ENCODE measurements at regions not wholly inside any gene's neighbourhood (a gene's known extent, or its start where the extent isn't known, plus 50 kb on each side); places are given as distances from the start of the nearest gene placed in this dataset.

- Mint-ChIP-seq H3K4me3 (no peak overlapping the region), H3K27me3 (peaks cover 21% of the 10 kb centered on the region), H3K36me3 (no peaks in the 10 kb centered on the region), H3K4me1 (no peaks in the 10 kb centered on the region), H3K9me3 (no peaks in the 10 kb centered on the region), H3K27ac (no peak overlapping the region)
- DNase-seq = no peak
These were observed 68.1 kb upstream of the DNAH14 start for GRCh38 chr1:224861339-224861716.

- no peaks in the 10 kb centered on the region for H3K9me3 Mint-ChIP-seq
- no peak for DNase-seq
- H3K36me3 Mint-ChIP-seq = no peaks in the 10 kb centered on the region
- no peaks in the 10 kb centered on the region for H3K4me1 Mint-ChIP-seq
- H3K27ac Mint-ChIP-seq = no peak overlapping the region
- peaks cover 21% of the 10 kb centered on the region for H3K27me3 Mint-ChIP-seq
- H3K4me3 Mint-ChIP-seq = no peak overlapping the region
These were observed 66.0 kb upstream of the DNAH14 start for GRCh38 chr1:224863486-224863885.

GRCh38 chr1:224864006-224864405 lies 65.5 kb upstream of the DNAH14 start:
- H3K36me3 Mint-ChIP-seq = no peaks in the 10 kb centered on the region
- no peaks in the 10 kb centered on the region for H3K4me1 Mint-ChIP-seq
- H3K9me3 Mint-ChIP-seq = no peaks in the 10 kb centered on the region

GRCh38 chr1:224865510-224865909 lies 64.0 kb upstream of the DNAH14 start:
- no peak overlapping the region for H3K27ac Mint-ChIP-seq
- H3K4me3 Mint-ChIP-seq = no peak overlapping the region
- H3K36me3 Mint-ChIP-seq = no peaks in the 10 kb centered on the region
- H3K27me3 Mint-ChIP-seq = peaks cover 21% of the 10 kb centered on the region
- H3K9me3 Mint-ChIP-seq = no peaks in the 10 kb centered on the region
- DNase-seq = no peak
- H3K4me1 Mint-ChIP-seq = no peaks in the 10 kb centered on the region

More at GRCh38 chr1:224864006-224864405, 65.5 kb upstream of the DNAH14 start:
- Mint-ChIP-seq H3K27me3 (peaks cover 21% of the 10 kb centered on the region), H3K4me3 (no peak overlapping the region), H3K27ac (no peak overlapping the region)
- no peak for DNase-seq

GRCh38 chr1:224866940-224867339 lies 62.5 kb upstream of the DNAH14 start:
- H3K27ac Mint-ChIP-seq = no peak overlapping the region
- no peaks in the 10 kb centered on the region for H3K9me3 Mint-ChIP-seq
- peaks cover 18% of the 10 kb centered on the region for H3K27me3 Mint-ChIP-seq
- no peaks in the 10 kb centered on the region for H3K36me3 Mint-ChIP-seq
- H3K4me1 Mint-ChIP-seq = no peaks in the 10 kb centered on the region
- H3K4me3 Mint-ChIP-seq = no peak overlapping the region
- DNase-seq = no peak

- DNase-seq = no peak
- H3K27ac Mint-ChIP-seq = no peak overlapping the region
- no peaks in the 10 kb centered on the region for H3K4me1 Mint-ChIP-seq
- no peaks in the 10 kb centered on the region for H3K36me3 Mint-ChIP-seq
- no peaks in the 10 kb centered on the region for H3K9me3 Mint-ChIP-seq
- peaks cover 11% of the 10 kb centered on the region for H3K27me3 Mint-ChIP-seq
- no peak overlapping the region for H3K4me3 Mint-ChIP-seq
These were observed 61.8 kb upstream of the DNAH14 start for GRCh38 chr1:224867715-224868114.

- no peaks in the 10 kb centered on the region for H3K36me3 Mint-ChIP-seq
These were observed 56.5 kb upstream of the DNAH14 start for GRCh38 chr1:224872832-224873433.

GRCh38 chr1:224873434-224874369 lies 55.8 kb upstream of the DNAH14 start:
- no peaks in the 10 kb centered on the region for H3K9me3 Mint-ChIP-seq
- H3K27ac Mint-ChIP-seq = no peak overlapping the region
- no peak overlapping the region for H3K4me3 Mint-ChIP-seq
- H3K4me1 Mint-ChIP-seq = no peaks in the 10 kb centered on the region
- DNase-seq = no peak
- H3K36me3 Mint-ChIP-seq = no peaks in the 10 kb centered on the region
- H3K27me3 Mint-ChIP-seq = peaks cover 10% of the 10 kb centered on the region

More at GRCh38 chr1:224872832-224873433, 56.5 kb upstream of the DNAH14 start:
- H3K4me1 Mint-ChIP-seq = no peaks in the 10 kb centered on the region
- no peaks in the 10 kb centered on the region for H3K9me3 Mint-ChIP-seq
- H3K4me3 Mint-ChIP-seq = no peak overlapping the region
- no peak overlapping the region for H3K27ac Mint-ChIP-seq
- H3K27me3 Mint-ChIP-seq = peaks cover 10% of the 10 kb centered on the region
- no peak for DNase-seq

GRCh38 chr1:224874775-224875174 lies 54.7 kb upstream of the DNAH14 start:
- Mint-ChIP-seq H3K4me3 (no peak overlapping the region), H3K9me3 (no peaks in the 10 kb centered on the region), H3K27me3 (peaks cover 10% of the 10 kb centered on the region), H3K4me1 (no peaks in the 10 kb centered on the region), H3K27ac (no peak overlapping the region), H3K36me3 (no peaks in the 10 kb centered on the region)
- no peak for DNase-seq

- H3K36me3 Mint-ChIP-seq = no peaks in the 10 kb centered on the region
These were observed 50.2 kb upstream of the DNAH14 start for GRCh38 chr1:224879162-224879803.

More at GRCh38 chr1:224879162-224879803, 50.2 kb upstream of the DNAH14 start:
- Mint-ChIP-seq H3K27ac (no peak overlapping the region), H3K4me3 (no peak overlapping the region), H3K4me1 (no peaks in the 10 kb centered on the region), H3K27me3 (peaks cover 16% of the 10 kb centered on the region), H3K9me3 (no peaks in the 10 kb centered on the region)
- no peak for DNase-seq
